ENCODE measurements at regions not wholly inside any gene's neighbourhood (a gene's known extent, or its start where the extent isn't known, plus 50 kb on each side); places are given as distances from the start of the nearest gene placed in this dataset.

- no peak for TF ChIP-seq CTCF (IDR thresholded peaks at IDR 0.05; ENCODE audit: insufficient read depth, low read depth, low read length)
- no peak for TF ChIP-seq EZH2 (IDR thresholded peaks at IDR 0.05; ENCODE audit: insufficient read depth, low read length)
Measured at GRCh38 chr2:123826729-123827271, 198.3 kb upstream of the CNTNAP5 start.
